ENCODE measurements at regions not wholly inside any gene's neighbourhood (a gene's known extent, or its start where the extent isn't known, plus 50 kb on each side); places are given as distances from the start of the nearest gene placed in this dataset.
"Not testable (repeated sequence)": the region's sequence is repeated elsewhere in the genome, so short reads cannot be mapped to it uniquely, and the experiment has no call there.

GRCh38 chr7:79774150-79774549, 320.7 kb upstream of the MAGI2 start:
- no peak for DNase-seq

GRCh38 chr7:79770970-79771369, 317.5 kb upstream of the MAGI2 start:
- no peak for DNase-seq

GRCh38 chr7:79770063-79770462, 316.6 kb upstream of the MAGI2 start:
- no peak for DNase-seq

GRCh38 chr7:79767876-79768560, 314.6 kb upstream of the MAGI2 start:
- not testable (repeated sequence) for DNase-seq

- not testable (repeated sequence) for DNase-seq
These were observed 313.7 kb upstream of the MAGI2 start for GRCh38 chr7:79767192-79767591.

GRCh38 chr7:79761876-79762429, 308.5 kb upstream of the MAGI2 start:
- DNase-seq: no peak

GRCh38 chr7:79750941-79751340, 297.5 kb upstream of the MAGI2 start:
- DNase-seq: not testable (repeated sequence)

GRCh38 chr7:79749856-79750255, 296.4 kb upstream of the MAGI2 start:
- DNase-seq: no peak

GRCh38 chr7:79741684-79742083, 288.2 kb upstream of the MAGI2 start:
- DNase-seq: no peak

- no peak for DNase-seq
These were observed 286.6 kb upstream of the MAGI2 start for GRCh38 chr7:79740076-79740475.

GRCh38 chr7:79739036-79739709, 285.7 kb upstream of the MAGI2 start:
- DNase-seq: not testable (repeated sequence)

GRCh38 chr7:79736418-79736817, 283.0 kb upstream of the MAGI2 start:
- DNase-seq: no peak

- DNase-seq: no peak
These were observed 281.5 kb upstream of the MAGI2 start for GRCh38 chr7:79735012-79735411.

GRCh38 chr7:79734181-79734580, 280.7 kb upstream of the MAGI2 start:
- DNase-seq: no peak

GRCh38 chr7:79732535-79732934, 279.1 kb upstream of the MAGI2 start:
- no peak for DNase-seq

GRCh38 chr7:79730971-79731370, 277.5 kb upstream of the MAGI2 start:
- no peak for DNase-seq

GRCh38 chr7:79723833-79724618, 270.6 kb upstream of the MAGI2 start:
- no peak for DNase-seq

GRCh38 chr7:79722217-79722616, 268.8 kb upstream of the MAGI2 start:
- no peak for DNase-seq

- DNase-seq: no peak
These were observed 265.7 kb upstream of the MAGI2 start for GRCh38 chr7:79719216-79719615.

- no peak for DNase-seq
These were observed 262.9 kb upstream of the MAGI2 start for GRCh38 chr7:79716329-79716728.

- no peak for DNase-seq
These were observed 260.6 kb upstream of the MAGI2 start for GRCh38 chr7:79714081-79714480.

GRCh38 chr7:79713276-79713675, 259.8 kb upstream of the MAGI2 start:
- DNase-seq: no peak

- DNase-seq: no peak
These were observed 258.2 kb upstream of the MAGI2 start for GRCh38 chr7:79711660-79712059.

Measured in CD4-positive, alpha-beta T cell treated with Interleukin-15 for 1 hour (primary cell).